Stomach (tissue), 8 donors: ENCODE measurements at regions not wholly inside any gene's neighbourhood (a gene's known extent, or its start where the extent isn't known, plus 50 kb on each side); places are given as distances from the start of the nearest gene placed in this dataset.

Source experiments
- DNase-seq, 2 donors: peaks; one replicate each; pipeline versions ENCODE4 v3.0.0 to v3.0.0-alpha.2; 2013 to 2019
- H3K27ac ChIP-seq, 5 donors: fragments of 200-600 bp in 4 of 5; sonication (generic) in 4 of 5; one replicate each; pipeline ENCODE4 v1.5.1; 2013 to 2019; ENCODE audit warnings: mild to moderate bottlenecking in 1 of 5, moderate library complexity in 1 of 5
- H3K27me3 ChIP-seq, 3 donors: fragments of 200-600 bp; sonication (generic); one replicate each; pipeline ENCODE4 v1.5.1; 2017 to 2019; ENCODE audit warnings: mixed run types in 1 of 3
- H3K36me3 ChIP-seq, 4 donors: fragments of 200-600 bp; sonication (generic); 1 replicate in 3 of 4; 2 replicates in 1 of 4; pipeline ENCODE4 v1.5.1; 2016 to 2019
- H3K4me1 ChIP-seq, 4 donors: fragments of 200-600 bp; sonication (generic); one replicate each; pipeline ENCODE4 v1.5.1; 2016 to 2019
- H3K4me3 ChIP-seq, 4 donors: fragments of 200-600 bp; sonication (generic) in 3 of 4; one replicate each; pipeline ENCODE4 v1.5.1; 2016 to 2019; ENCODE audit warnings: mild to moderate bottlenecking in 1 of 4
- H3K9me3 ChIP-seq, 4 donors: fragments of 200-600 bp; sonication (generic); one replicate each; pipeline ENCODE4 v1.5.1; 2016 to 2019
- CTCF ChIP-seq, 7 experiments: fragments of 450-650 bp in 4 of 7; fragments of 200-600 bp in 3 of 7; sonication (generic) in 3 of 7; IDR thresholded peaks; one replicate each; pipeline ENCODE4 v1.5.1; 2016 to 2019; ENCODE audit warnings: antibody characterized with exemption in 7 of 7, control low read depth in 2 of 7, mild to moderate bottlenecking in 1 of 7
- EP300 ChIP-seq: sonication (generic); formaldehyde crosslinking; IDR thresholded peaks from one replicate; pipeline ENCODE4 v1.6.1; 2017; ENCODE audit warnings: antibody characterized with exemption
- POLR2A ChIP-seq, 4 donors: fragments of 450-650 bp; IDR thresholded peaks; one replicate each; pipeline ENCODE4 v1.6.1; 2016; ENCODE audit warnings: antibody characterized with exemption in 4 of 4, control low read depth in 2 of 4, mild to moderate bottlenecking in 1 of 4, moderate library complexity in 1 of 4
- POLR2AphosphoS5 ChIP-seq, 3 donors: sonication (generic); formaldehyde crosslinking; IDR thresholded peaks; one replicate each; pipeline ENCODE4 v1.6.1; 2016; ENCODE audit warnings: antibody characterized with exemption in 3 of 3
- WGBS, 5 donors: extraction: QIAGEN DNeasy Blood & Tissue Kit in 3 of 5; methylation state at CpG; one replicate each; pipeline versions ENCODE4 v1.1.5 to v1.1.7; 2013 to 2018; 5-methylcytosine and 5-hydroxymethylcytosine counted together
- intact Hi-C: fragments of 100-400 bp; cut with DNase I; formaldehyde crosslinking; loops from one replicate; pipeline ENCODE4 v1.15.1; 2023; ENCODE audit warnings: low total_unique reads
- donor health status: healthy with polysubstance abuse.
- donor health status: Bipolar disorder and iron deficiency.
- donor health status: healthy.

GRCh38 chr15:46892621-46893160 is 824.6 kb upstream of the SEMA6D start:
- Histone ChIP-seq H3K36me3 (no peaks in the 10 kb centered on the region), H3K4me3 (no peak overlapping the region), H3K4me1 (no peaks in the 10 kb centered on the region), H3K27ac (no peak overlapping the region), H3K27me3 (no peaks in the 10 kb centered on the region), H3K9me3 (peaks cover 0 to 7% (median 3%) of the 10 kb centered on the region in 4 donors)
- TF ChIP-seq EP300 (no peak), POLR2AphosphoS5 (IDR thresholded peaks at IDR 0.05) (no peak), CTCF (IDR thresholded peaks at IDR 0.05) (no peak)
- intact Hi-C loops, result no loop called here
- DNase-seq, result no peak
- WGBS, 5 donors, result 49 to 55% (median 53%) methylated on average over 4 of the region's 4 CpGs

GRCh38 chr15:46894644-46895043 is 822.7 kb upstream of the SEMA6D start:
- no peak overlapping the region for H3K27ac ChIP-seq
- no peak for DNase-seq
- H3K9me3 ChIP-seq, result peaks cover 0 to 7% (median 3%) of the 10 kb centered on the region in 4 donors
- 91 to 96% (median 94%) methylated on average over 9 to 10 of the region's 10 CpGs for WGBS, 5 donors
- H3K27me3 ChIP-seq, result no peaks in the 10 kb centered on the region
- H3K4me1 ChIP-seq, result no peaks in the 10 kb centered on the region
- intact Hi-C loops, result no loop called here
- no peak overlapping the region for H3K4me3 ChIP-seq
- TF ChIP-seq CTCF (IDR thresholded peaks at IDR 0.05) (no peak), EP300 (no peak), POLR2A (IDR thresholded peaks at IDR 0.05) (no peak), POLR2AphosphoS5 (IDR thresholded peaks at IDR 0.05) (no peak)
- no peaks in the 10 kb centered on the region for H3K36me3 ChIP-seq

- no peak for DNase-seq
- Histone ChIP-seq H3K4me1 (no peaks in the 10 kb centered on the region), H3K9me3 (peaks cover 0 to 7% (median 3%) of the 10 kb centered on the region in 4 donors), H3K27me3 (no peaks in the 10 kb centered on the region), H3K4me3 (no peak overlapping the region), H3K27ac (no peak overlapping the region), H3K36me3 (no peaks in the 10 kb centered on the region)
- TF ChIP-seq EP300 (no peak), POLR2AphosphoS5 (IDR thresholded peaks at IDR 0.05) (no peak), CTCF (IDR thresholded peaks at IDR 0.05) (no peak), POLR2A (IDR thresholded peaks at IDR 0.05) (no peak)
- WGBS, 5 donors, result 47 to 78% (median 68%) methylated on average over 1 of the region's 1 CpG
- intact Hi-C loops, result no loop called here
Measured at GRCh38 chr15:46897266-46897665, 820.0 kb upstream of the SEMA6D start.

- intact Hi-C loops, result no loop called here
- H3K27me3 ChIP-seq, result no peaks in the 10 kb centered on the region
- no peak for DNase-seq
- H3K36me3 ChIP-seq, result no peaks in the 10 kb centered on the region
- H3K9me3 ChIP-seq, result no peaks in the 10 kb centered on the region
- H3K4me3 ChIP-seq, result no peak overlapping the region
- WGBS, 5 donors, result 74 to 90% (median 84%) methylated on average over 2 of the region's 2 CpGs
- H3K4me1 ChIP-seq, result no peaks in the 10 kb centered on the region
- TF ChIP-seq POLR2AphosphoS5 (IDR thresholded peaks at IDR 0.05) (no peak), CTCF (IDR thresholded peaks at IDR 0.05) (no peak), EP300 (no peak), POLR2A (IDR thresholded peaks at IDR 0.05) (no peak)
- no peak overlapping the region for H3K27ac ChIP-seq
Measured at GRCh38 chr15:46901001-46901400, 816.3 kb upstream of the SEMA6D start.
